Cardiac fibroblast (primary cell): ENCODE measurements at regions not wholly inside any gene's neighbourhood (a gene's known extent, or its start where the extent isn't known, plus 50 kb on each side); places are given as distances from the start of the nearest gene placed in this dataset.
A peak's percentile ranks its signal among the peaks of the same experiment; 100 is the strongest.

Source experiments
- DNase-seq, 2 donors: peaks; one replicate each; pipeline versions ENCODE4 v3.0.0 to v3.0.0-alpha.2; 2010; ENCODE audit warnings: low read depth in 2 of 2
- H3K4me3 ChIP-seq, 2 donors: replicated peaks in 1 of 2; 1 replicate in 1 of 2; 2 replicates in 1 of 2; pipeline ENCODE4 v1.5.1; 2011; ENCODE audit warnings: low read depth in 2 of 2, low read length in 2 of 2, mild to moderate bottlenecking in 2 of 2, moderate library complexity in 1 of 2
- TF ChIP-seq, protein P1 (sequence below): IDR thresholded peaks from one replicate; pipeline ENCODE4 v1.5.1; 2011; ENCODE audit warnings: low read depth, mild to moderate bottlenecking, low read length, inconsistent platforms

DNA sequence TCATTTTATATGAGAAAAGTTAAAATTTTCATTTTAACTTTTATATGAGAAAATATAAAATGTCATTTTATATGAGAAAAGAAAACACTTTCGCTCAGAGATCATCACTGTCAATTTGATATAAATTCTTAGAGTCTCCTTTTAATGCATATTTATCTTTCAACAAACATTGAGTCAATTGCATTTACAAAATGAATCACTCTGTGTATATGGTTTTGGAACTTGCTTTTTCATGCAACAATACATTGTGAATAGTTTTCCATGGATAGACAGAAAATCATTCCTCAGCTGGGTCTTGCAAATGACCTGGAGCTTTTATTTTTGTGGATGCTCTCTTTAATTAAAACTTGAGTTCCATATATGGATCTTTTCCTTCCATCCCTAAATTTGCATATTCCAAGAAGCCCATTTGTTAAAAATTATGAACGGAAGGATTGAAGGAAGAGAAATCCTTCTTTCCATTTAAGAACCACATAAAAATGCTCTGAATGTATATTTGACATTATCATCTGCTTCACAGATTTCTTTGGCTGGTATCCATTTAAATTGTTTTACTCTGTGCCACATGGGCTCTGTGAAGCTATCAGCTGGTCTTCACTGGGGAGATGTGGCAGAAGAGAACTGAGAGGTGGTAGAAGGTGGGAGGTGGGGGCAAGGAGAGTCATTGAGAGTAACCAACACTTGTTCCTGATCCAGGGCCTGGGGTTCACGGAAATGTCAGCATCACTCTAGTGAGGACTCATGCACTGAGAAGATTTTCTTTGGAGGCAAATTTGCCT lies 104.1 kb downstream of the QPCT start:
- no peak for DNase-seq
- TF ChIP-seq, protein P1, sequence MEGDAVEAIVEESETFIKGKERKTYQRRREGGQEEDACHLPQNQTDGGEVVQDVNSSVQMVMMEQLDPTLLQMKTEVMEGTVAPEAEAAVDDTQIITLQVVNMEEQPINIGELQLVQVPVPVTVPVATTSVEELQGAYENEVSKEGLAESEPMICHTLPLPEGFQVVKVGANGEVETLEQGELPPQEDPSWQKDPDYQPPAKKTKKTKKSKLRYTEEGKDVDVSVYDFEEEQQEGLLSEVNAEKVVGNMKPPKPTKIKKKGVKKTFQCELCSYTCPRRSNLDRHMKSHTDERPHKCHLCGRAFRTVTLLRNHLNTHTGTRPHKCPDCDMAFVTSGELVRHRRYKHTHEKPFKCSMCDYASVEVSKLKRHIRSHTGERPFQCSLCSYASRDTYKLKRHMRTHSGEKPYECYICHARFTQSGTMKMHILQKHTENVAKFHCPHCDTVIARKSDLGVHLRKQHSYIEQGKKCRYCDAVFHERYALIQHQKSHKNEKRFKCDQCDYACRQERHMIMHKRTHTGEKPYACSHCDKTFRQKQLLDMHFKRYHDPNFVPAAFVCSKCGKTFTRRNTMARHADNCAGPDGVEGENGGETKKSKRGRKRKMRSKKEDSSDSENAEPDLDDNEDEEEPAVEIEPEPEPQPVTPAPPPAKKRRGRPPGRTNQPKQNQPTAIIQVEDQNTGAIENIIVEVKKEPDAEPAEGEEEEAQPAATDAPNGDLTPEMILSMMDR, result no peak
- H3K4me3 ChIP-seq, result no peak overlapping the region

DNA sequence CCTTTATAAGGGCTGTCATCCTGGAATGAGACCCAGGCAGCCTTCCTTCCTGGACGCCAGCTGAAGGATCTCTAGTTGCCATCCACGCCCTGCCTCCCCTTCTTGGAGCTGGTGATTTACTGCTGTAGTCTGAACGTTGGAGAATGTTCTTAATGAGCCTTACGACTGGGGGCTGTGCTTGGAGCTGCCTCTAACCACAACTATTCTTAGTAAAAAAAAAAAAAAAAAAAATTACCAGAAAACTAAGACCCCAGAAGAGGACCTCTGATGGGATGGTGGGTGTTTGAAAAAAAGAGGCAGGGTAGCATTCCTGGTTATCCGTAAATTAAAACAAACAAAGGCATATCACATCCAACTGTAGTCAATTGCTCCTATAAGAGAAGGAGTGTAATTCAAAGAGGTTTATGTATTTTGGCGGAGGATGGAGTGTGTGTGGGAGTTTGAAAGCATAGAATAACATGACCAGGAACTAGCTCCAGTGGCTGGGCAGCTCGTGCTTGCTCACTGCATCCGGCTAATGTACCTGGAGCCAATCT lies 105.4 kb downstream of the QPCT start:
- DNase-seq, result peak; percentile 14 to 43
- no peak overlapping the region for H3K4me3 ChIP-seq
- TF ChIP-seq, protein P1, result no peak

DNA sequence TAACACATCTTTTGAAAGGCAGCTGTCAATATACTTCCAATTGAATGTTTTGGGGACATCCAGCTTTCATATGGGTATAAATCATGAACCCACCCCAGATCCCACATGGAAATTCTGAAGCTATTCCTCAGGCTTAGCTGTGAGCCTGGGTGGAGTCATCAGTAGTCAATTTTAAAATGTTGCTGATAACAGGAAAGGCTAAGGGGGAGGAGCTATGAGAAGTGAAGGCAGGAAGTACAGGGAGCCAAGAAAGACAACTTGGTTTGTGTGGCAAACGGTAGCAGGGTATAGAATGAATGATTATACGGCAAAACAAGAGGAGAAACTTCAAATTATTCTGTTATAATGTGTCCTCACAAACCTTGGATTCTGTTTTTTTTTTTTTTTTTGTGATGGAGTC lies 108.6 kb downstream of the QPCT start:
- TF ChIP-seq, protein P1, result no peak
- no peak for DNase-seq
- no peak overlapping the region for H3K4me3 ChIP-seq

DNA sequence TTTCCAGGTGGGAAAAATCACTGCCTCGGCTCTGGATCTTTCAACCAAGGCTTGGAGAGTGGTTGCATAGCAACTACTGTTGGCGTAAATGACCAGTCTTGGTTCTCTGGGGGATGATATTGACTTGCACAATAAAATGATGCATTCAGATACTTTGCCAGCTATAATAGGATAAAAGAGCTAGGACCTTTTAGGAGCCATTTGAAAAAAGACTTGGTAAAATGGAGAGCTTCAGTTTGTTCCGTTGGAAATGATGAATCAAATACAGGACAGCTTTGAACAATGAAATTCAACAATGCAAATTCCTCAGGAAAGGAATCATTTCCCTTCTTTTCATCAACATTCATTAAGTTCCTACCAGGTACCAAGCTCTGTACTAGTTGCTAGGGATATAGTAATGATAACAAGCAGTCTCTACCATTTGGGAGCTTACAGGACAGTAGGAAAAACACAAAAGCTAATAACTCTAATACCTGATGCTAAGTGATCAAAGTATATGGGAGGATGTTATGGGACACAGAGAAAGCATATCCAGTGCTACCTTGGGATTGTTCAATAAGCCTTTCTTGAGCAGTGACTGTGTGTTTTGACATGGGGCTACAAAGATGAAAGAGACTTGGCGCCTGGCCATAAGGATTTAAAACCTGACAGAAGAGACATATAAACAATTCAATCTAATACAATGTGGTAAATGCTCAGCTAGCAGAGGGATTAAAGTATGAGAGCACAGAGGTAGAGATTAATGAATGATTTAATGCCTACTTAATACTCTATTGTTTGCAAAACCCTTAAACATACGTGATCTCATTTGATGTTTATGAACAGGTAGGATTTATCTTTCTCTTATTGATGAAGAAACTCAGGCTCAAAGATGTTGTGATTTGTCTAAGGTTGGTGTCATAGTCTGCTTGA lies 110.7 kb downstream of the QPCT start:
- DNase-seq, result peak; percentile 80 to 91
- TF ChIP-seq, protein P1, result no peak

DNA sequence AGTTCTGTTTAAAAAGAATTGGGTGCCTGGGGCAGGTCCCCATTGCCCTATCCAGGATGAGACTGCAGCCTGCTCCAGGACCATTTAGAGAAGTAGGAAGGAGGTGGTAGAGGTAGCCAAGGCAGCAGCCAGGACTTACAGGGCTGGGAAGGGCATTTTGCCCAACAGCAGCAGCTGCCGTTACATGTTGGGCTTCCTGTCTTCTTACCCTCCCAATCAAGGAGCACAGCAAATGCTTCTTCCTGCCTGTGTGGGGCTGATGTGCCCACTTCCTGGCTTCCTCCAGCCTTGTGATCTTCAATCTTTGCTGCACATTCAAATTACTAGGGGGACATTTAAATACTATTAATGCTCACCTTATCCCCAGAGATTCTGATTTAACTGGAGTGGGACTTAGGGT lies 112.0 kb downstream of the QPCT start:
- peak; percentile 33 to 45 for DNase-seq
- TF ChIP-seq, protein P1, result no peak
- H3K4me3 ChIP-seq, result no peak overlapping the region

More for the DNA sequence above, 110.7 kb downstream of the QPCT start:
- H3K4me3 ChIP-seq, result no peak overlapping the region

DNA sequence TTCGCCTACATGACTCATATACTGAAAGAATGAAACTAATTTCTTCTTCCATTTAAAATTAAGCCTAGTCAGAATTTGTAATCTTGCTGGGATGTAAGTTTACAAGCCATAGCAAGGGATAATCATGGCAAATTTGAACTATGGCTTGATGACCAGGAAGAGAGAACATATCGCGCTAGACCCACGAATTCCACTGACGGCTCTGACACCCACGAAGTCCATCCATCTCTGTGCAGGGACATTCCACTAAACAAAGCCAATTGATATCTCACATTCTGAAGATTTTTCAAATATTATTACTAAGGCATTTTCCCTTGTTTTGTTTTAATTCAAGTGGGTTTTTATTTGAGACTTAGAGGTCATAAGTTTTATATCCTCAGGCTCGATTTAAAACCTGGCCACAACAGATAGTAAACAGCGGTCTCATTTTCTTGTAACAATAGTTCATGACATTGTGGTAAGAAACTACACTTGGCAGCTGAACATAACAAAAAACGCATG lies 113.0 kb downstream of the QPCT start:
- TF ChIP-seq, protein P1, result no peak
- peak; percentile 49 to 54 for DNase-seq

More for the DNA sequence above, 113.0 kb downstream of the QPCT start:
- H3K4me3 ChIP-seq, result no peak overlapping the region
